SK-N-SH treated with all-trans-retinoic acid at 6 μM for 48 hours (cell line): ENCODE measurements at regions not wholly inside any gene's neighbourhood (a gene's known extent, or its start where the extent isn't known, plus 50 kb on each side); places are given as distances from the start of the nearest gene placed in this dataset.

ENCODE experiments used
- ATAC-seq: fragments of 200-7000 bp; cut with Tn5 transposase; 3 replicates; pipeline ENCODE4 v1.9.1; 2020; ENCODE audit warnings: mild to moderate bottlenecking, moderate library complexity
- BACH2 ChIP-seq: fragments of 250-450 bp; sonication (Bioruptor Pico); IDR thresholded peaks from 2 replicates; pipeline ENCODE4 v1.9.0; 2021; ENCODE audit warnings: mild to moderate bottlenecking, borderline replicate concordance
- CREB5 ChIP-seq: fragments of 250-450 bp; sonication (Bioruptor Pico); IDR thresholded peaks from 2 replicates; pipeline ENCODE4 v1.5.1; 2020; ENCODE audit warnings: low read depth, mild to moderate bottlenecking, moderate library complexity
- CSDC2 ChIP-seq: fragments of 250-450 bp; sonication (Bioruptor Pico); IDR thresholded peaks from 2 replicates; pipeline ENCODE4 v1.5.0; 2020; ENCODE audit warnings: mild to moderate bottlenecking, moderate library complexity
- CSRNP3 ChIP-seq: fragments of 250-450 bp; sonication (Bioruptor Pico); IDR thresholded peaks from 2 replicates; pipeline ENCODE4 v1.5.1; 2021; ENCODE audit warnings: mild to moderate bottlenecking, moderate library complexity
- ESRRG ChIP-seq: fragments of 250-450 bp; sonication (Bioruptor Pico); IDR thresholded peaks from 2 replicates; pipeline ENCODE4 v1.6.1; 2021; ENCODE audit warnings: mild to moderate bottlenecking
- ISL1 ChIP-seq: fragments of 250-450 bp; sonication (Bioruptor Pico); IDR thresholded peaks from 2 replicates; pipeline ENCODE4 v2.1.2; 2022; ENCODE audit warnings: mild to moderate bottlenecking, moderate library complexity
- OSR1 ChIP-seq: fragments of 250-450 bp; sonication (Bioruptor Pico); IDR thresholded peaks from 2 replicates; pipeline ENCODE4 v1.8.0; 2022; ENCODE audit warnings: moderate library complexity, mild to moderate bottlenecking, inconsistent platforms
- PPARA ChIP-seq: fragments of 250-450 bp; sonication (Bioruptor Pico); IDR thresholded peaks from 2 replicates; pipeline ENCODE4 v1.5.0; 2020; ENCODE audit warnings: mild to moderate bottlenecking, borderline replicate concordance
- RARB ChIP-seq: fragments of 250-450 bp; sonication (Bioruptor Pico); IDR thresholded peaks from 2 replicates; pipeline ENCODE4 v1.8.0; 2021; ENCODE audit warnings: mild to moderate bottlenecking, moderate library complexity
- SNAI2 ChIP-seq: fragments of 250-450 bp; sonication (Bioruptor Pico); IDR thresholded peaks from 2 replicates; pipeline ENCODE4 v1.5.0; 2020; ENCODE audit warnings: mild to moderate bottlenecking, moderate library complexity
- TCF4 ChIP-seq: fragments of 250-450 bp; sonication (Bioruptor Pico); IDR thresholded peaks from 2 replicates; pipeline ENCODE4 v1.8.0; 2021; ENCODE audit warnings: mild to moderate bottlenecking, moderate library complexity, borderline replicate concordance
- TOX ChIP-seq: fragments of 250-450 bp; sonication (Bioruptor Pico); IDR thresholded peaks from 2 replicates; pipeline ENCODE4 v1.8.0; 2021; ENCODE audit warnings: mild to moderate bottlenecking, moderate library complexity, borderline replicate concordance
- TSHZ2 ChIP-seq: fragments of 250-450 bp; sonication (Bioruptor Pico); IDR thresholded peaks from 2 replicates; pipeline ENCODE4 v1.5.0; 2020; ENCODE audit warnings: mild to moderate bottlenecking, moderate library complexity
- ZC3H10 ChIP-seq: fragments of 250-450 bp; sonication (Bioruptor Pico); IDR thresholded peaks from 2 replicates; pipeline ENCODE4 v1.5.1; 2021; ENCODE audit warnings: mild to moderate bottlenecking, moderate library complexity
- ZFP3 ChIP-seq: fragments of 250-450 bp; sonication (Bioruptor Pico); IDR thresholded peaks from 2 replicates; pipeline ENCODE4 v1.5.0; 2020; ENCODE audit warnings: mild to moderate bottlenecking, moderate library complexity
- ZFP30 ChIP-seq: fragments of 450-650 bp; formaldehyde crosslinking; IDR thresholded peaks from 2 replicates; pipeline ENCODE4 v1.5.0; 2022; ENCODE audit warnings: mild to moderate bottlenecking, moderate library complexity
- ZNF565 ChIP-seq: fragments of 450-650 bp; formaldehyde crosslinking; conservative IDR thresholded peaks from 2 replicates; pipeline ENCODE4 v1.5.0; 2020; ENCODE audit warnings: low read depth, mild to moderate bottlenecking, moderate library complexity
- ZNF70 ChIP-seq: fragments of 450-650 bp; formaldehyde crosslinking; IDR thresholded peaks from 2 replicates; pipeline ENCODE4 v1.5.0; 2020; ENCODE audit warnings: mild to moderate bottlenecking, moderate library complexity
- ZNF8 ChIP-seq: fragments of 450-650 bp; formaldehyde crosslinking; IDR thresholded peaks from 2 replicates; pipeline ENCODE4 v1.5.0; 2020; ENCODE audit warnings: mild to moderate bottlenecking, moderate library complexity
- TF ChIP-seq, protein P1 (sequence below): fragments of 250-450 bp; sonication (Bioruptor Pico); IDR thresholded peaks from 2 replicates; pipeline ENCODE4 v1.8.0; 2020; ENCODE audit warnings: mild to moderate bottlenecking, moderate library complexity, borderline replicate concordance
- TF ChIP-seq, protein P2 (sequence below): fragments of 250-450 bp; sonication (Bioruptor Pico); IDR thresholded peaks from 2 replicates; pipeline ENCODE4 v1.8.0; 2021; ENCODE audit warnings: low read depth, mild to moderate bottlenecking, moderate library complexity, borderline replicate concordance

- no peak for TF ChIP-seq ZNF8 (CRISPR knock-in tag)
- no peak for TF ChIP-seq TCF4 (CRISPR knock-in tag)
- TF ChIP-seq TOX (CRISPR knock-in tag), result no peak
- TF ChIP-seq, protein P1, sequence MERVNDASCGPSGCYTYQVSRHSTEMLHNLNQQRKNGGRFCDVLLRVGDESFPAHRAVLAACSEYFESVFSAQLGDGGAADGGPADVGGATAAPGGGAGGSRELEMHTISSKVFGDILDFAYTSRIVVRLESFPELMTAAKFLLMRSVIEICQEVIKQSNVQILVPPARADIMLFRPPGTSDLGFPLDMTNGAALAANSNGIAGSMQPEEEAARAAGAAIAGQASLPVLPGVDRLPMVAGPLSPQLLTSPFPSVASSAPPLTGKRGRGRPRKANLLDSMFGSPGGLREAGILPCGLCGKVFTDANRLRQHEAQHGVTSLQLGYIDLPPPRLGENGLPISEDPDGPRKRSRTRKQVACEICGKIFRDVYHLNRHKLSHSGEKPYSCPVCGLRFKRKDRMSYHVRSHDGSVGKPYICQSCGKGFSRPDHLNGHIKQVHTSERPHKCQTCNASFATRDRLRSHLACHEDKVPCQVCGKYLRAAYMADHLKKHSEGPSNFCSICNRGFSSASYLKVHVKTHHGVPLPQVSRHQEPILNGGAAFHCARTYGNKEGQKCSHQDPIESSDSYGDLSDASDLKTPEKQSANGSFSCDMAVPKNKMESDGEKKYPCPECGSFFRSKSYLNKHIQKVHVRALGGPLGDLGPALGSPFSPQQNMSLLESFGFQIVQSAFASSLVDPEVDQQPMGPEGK (CRISPR knock-in tag), result no peak
- no peak for TF ChIP-seq CSDC2 (CRISPR knock-in tag)
- no peak for TF ChIP-seq ZNF70
- no peak for TF ChIP-seq ZFP3 (CRISPR knock-in tag)
- TF ChIP-seq TSHZ2, result no peak
- TF ChIP-seq SNAI2 (CRISPR knock-in tag), result no peak
- no peak for TF ChIP-seq ZC3H10
- TF ChIP-seq OSR1, result no peak
- TF ChIP-seq, protein P2, sequence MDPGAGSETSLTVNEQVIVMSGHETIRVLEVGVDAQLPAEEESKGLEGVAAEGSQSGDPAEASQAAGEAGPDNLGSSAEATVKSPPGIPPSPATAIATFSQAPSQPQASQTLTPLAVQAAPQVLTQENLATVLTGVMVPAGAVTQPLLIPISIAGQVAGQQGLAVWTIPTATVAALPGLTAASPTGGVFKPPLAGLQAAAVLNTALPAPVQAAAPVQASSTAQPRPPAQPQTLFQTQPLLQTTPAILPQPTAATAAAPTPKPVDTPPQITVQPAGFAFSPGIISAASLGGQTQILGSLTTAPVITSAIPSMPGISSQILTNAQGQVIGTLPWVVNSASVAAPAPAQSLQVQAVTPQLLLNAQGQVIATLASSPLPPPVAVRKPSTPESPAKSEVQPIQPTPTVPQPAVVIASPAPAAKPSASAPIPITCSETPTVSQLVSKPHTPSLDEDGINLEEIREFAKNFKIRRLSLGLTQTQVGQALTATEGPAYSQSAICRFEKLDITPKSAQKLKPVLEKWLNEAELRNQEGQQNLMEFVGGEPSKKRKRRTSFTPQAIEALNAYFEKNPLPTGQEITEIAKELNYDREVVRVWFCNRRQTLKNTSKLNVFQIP (CRISPR knock-in tag), result no peak
- TF ChIP-seq ESRRG (CRISPR knock-in tag), result no peak
- TF ChIP-seq BACH2 (CRISPR knock-in tag), result no peak
- no peak for TF ChIP-seq CREB5 (CRISPR knock-in tag)
- TF ChIP-seq ZFP30 (CRISPR knock-in tag), result no peak
- TF ChIP-seq RARB (CRISPR knock-in tag), result no peak
- no peak for ATAC-seq
Observed at GRCh38 chr13:88627071-88627470, 955.9 kb downstream of the SLITRK5 start.

GRCh38 chr13:88628882-88629281 is 957.7 kb downstream of the SLITRK5 start:
- ATAC-seq, result no peak
- TF ChIP-seq TSHZ2, result no peak
- TF ChIP-seq ISL1, result no peak
- TF ChIP-seq, protein P1 (CRISPR knock-in tag), result no peak
- TF ChIP-seq TCF4 (CRISPR knock-in tag), result no peak
- no peak for TF ChIP-seq OSR1
- no peak for TF ChIP-seq ZNF70
- no peak for TF ChIP-seq TOX (CRISPR knock-in tag)
- no peak for TF ChIP-seq ZNF565 (CRISPR knock-in tag)
- TF ChIP-seq CSRNP3, result no peak
- TF ChIP-seq ESRRG (CRISPR knock-in tag), result no peak
- no peak for TF ChIP-seq SNAI2 (CRISPR knock-in tag)
- no peak for TF ChIP-seq ZFP30 (CRISPR knock-in tag)
- no peak for TF ChIP-seq CREB5 (CRISPR knock-in tag)
- no peak for TF ChIP-seq ZC3H10
- no peak for TF ChIP-seq CSDC2 (CRISPR knock-in tag)
- TF ChIP-seq ZNF8 (CRISPR knock-in tag), result no peak
- no peak for TF ChIP-seq PPARA (CRISPR knock-in tag)
- no peak for TF ChIP-seq BACH2 (CRISPR knock-in tag)
- TF ChIP-seq ZFP3 (CRISPR knock-in tag), result no peak
